ENCODE measurements at regions not wholly inside any gene's neighbourhood (a gene's known extent, or its start where the extent isn't known, plus 50 kb on each side); places are given as distances from the start of the nearest gene placed in this dataset.
A peak's percentile ranks its signal among the peaks of the same experiment; 100 is the strongest.

- H2AFZ ChIP-seq (ENCODE audit: control insufficient read depth, low read depth, low read length): no peak overlapping the region
- H3K4me1 ChIP-seq (ENCODE audit: control insufficient read depth, insufficient read depth, low read length): no peaks in the 10 kb centered on the region
- no peak for ATAC-seq
- no peak for FAIRE-seq
- TF ChIP-seq SREBF1 (IDR thresholded peaks at IDR 0.05; ENCODE audit: low read length) (no peak), E2F8 (IDR thresholded peaks at IDR 0.05; ENCODE audit: low read depth, partially characterized antibody) (no peak)
- RAD21 ChIA-PET (ENCODE audit: unreplicated experiment): interaction anchor here (0.5 to 2.4 kb wide), 18 partner anchors 8 to 762 kb away, joined by 3 to 46 read pairs (median 4); no protein-coding TSS in a partner anchor
- H4K20me1 ChIP-seq (ENCODE audit: control insufficient read depth, insufficient read depth): no peaks in the 10 kb centered on the region
- in situ Hi-C loops (cut with MboI) (no loop called here), intact Hi-C loops (cut with micrococcal nuclease; ENCODE audit: unreplicated experiment) (loop anchor here (1.0 to 2.0 kb wide), 4 partner anchors 27 to 554 kb away; no protein-coding TSS in a partner anchor)
- 10% methylated on average over 1 of the region's 1 CpG for WGBS (ENCODE audit: insufficient coverage, insufficient replicate concordance, low lambda C conversion rate, missing lambda C conversion rate)
- H3K79me2 ChIP-seq (ENCODE audit: control insufficient read depth, insufficient read depth, low read length): no peaks in the 10 kb centered on the region
- no peaks in the 10 kb centered on the region for H3K27me3 ChIP-seq (replicated peaks in 1 of 2; ENCODE audit: control insufficient read depth in 2 of 2, insufficient read depth in 2 of 2, low read length in 1 of 2)
- H3K9me3 ChIP-seq (replicated peaks; ENCODE audit: control insufficient read depth, insufficient read depth, low read length): no peaks in the 10 kb centered on the region; the same call in 2 of the 3 replicates
- CTCF ChIA-PET: interaction anchor here (0.6 to 2.4 kb wide), 32 partner anchors 11 to 592 kb away, joined by 3 to 57 read pairs (median 5); no protein-coding TSS in a partner anchor
- H3K9ac ChIP-seq (ENCODE audit: control insufficient read depth, insufficient read depth, low read length): no peak overlapping the region
- no peaks in the 10 kb centered on the region for H3K36me3 ChIP-seq (ENCODE audit: control insufficient read depth in 2 of 2, insufficient read depth in 2 of 2, low read length in 1 of 2)
- SMC1A ChIA-PET (ENCODE audit: uncharacterized antibody, unreplicated experiment): interaction anchor here (0.6 to 2.4 kb wide), 28 partner anchors 9 to 624 kb away, joined by 3 to 35 read pairs (median 4); no protein-coding TSS in a partner anchor
- no TSS peak for BruUV-seq (replicated peaks)
- no peak overlapping the region for H3K4me3 ChIP-seq
- H3K27ac ChIP-seq (ENCODE audit: control insufficient read depth, insufficient read depth): no peak overlapping the region
- no peak overlapping the region for H3K4me2 ChIP-seq (ENCODE audit: control insufficient read depth, insufficient read depth)
- POLR2A ChIA-PET: no interaction called here
- DNase-seq (ENCODE audit: low read depth, low spot score): no peak
These were observed 133.5 kb upstream of the DAAM1 start for GRCh38 chr14:59055006-59055405.

DNA sequence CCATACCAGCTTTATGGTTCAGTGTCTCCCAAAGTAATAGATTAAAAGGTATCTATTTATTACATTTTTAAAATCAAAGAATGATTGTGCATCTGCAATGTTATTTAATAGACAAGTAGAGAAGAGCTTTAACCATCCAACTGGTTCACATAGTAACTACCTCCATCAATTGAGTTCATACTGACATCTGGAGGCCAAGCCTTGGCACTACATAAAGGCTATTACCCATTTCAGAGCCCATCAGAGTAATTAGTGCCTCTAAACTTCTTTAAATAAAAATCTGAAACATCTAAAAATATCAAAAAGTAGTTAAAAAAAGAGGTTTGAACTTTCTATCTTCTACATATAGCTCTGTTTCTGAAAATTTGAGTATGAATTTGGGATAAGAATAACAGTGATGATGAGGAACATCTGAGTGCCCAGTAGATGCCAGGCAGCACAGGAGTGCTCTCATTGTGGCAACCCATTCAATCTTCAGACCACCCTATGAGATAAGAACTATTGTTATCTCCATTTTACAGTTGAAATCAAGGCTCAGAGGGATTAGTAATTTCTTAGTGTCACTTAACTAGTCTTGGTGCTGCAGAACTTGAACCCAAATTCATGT, 132.9 kb upstream of the DAAM1 start:
- Histone ChIP-seq H3K79me2 (ENCODE audit: control insufficient read depth, insufficient read depth, low read length) (no peaks in the 10 kb centered on the region), H2AFZ (ENCODE audit: control insufficient read depth, low read depth, low read length) (no peak overlapping the region), H4K20me1 (ENCODE audit: control insufficient read depth, insufficient read depth) (no peaks in the 10 kb centered on the region), H3K9me3 (replicated peaks; ENCODE audit: control insufficient read depth, insufficient read depth, low read length) (no peaks in the 10 kb centered on the region; the same call in 2 of the 3 replicates), H3K9ac (ENCODE audit: control insufficient read depth, insufficient read depth, low read length) (no peak overlapping the region), H3K36me3 (ENCODE audit: control insufficient read depth in 2 of 2, insufficient read depth in 2 of 2, low read length in 1 of 2) (no peaks in the 10 kb centered on the region), H3K27me3 (replicated peaks in 1 of 2; ENCODE audit: control insufficient read depth in 2 of 2, insufficient read depth in 2 of 2, low read length in 1 of 2) (no peaks in the 10 kb centered on the region), H3K4me1 (ENCODE audit: control insufficient read depth, insufficient read depth, low read length) (no peaks in the 10 kb centered on the region), H3K4me2 (ENCODE audit: control insufficient read depth, insufficient read depth) (no peak overlapping the region), H3K27ac (ENCODE audit: control insufficient read depth, insufficient read depth) (no peak overlapping the region), H3K4me3 (no peak overlapping the region)
- ChIA-PET RAD21 (ENCODE audit: unreplicated experiment) (interaction anchor here (0.6 to 2.4 kb wide), 19 partner anchors 8 to 559 kb away, joined by 3 to 46 read pairs (median 4); no protein-coding TSS in a partner anchor), SMC1A (ENCODE audit: uncharacterized antibody, unreplicated experiment) (interaction anchor here (0.6 to 2.4 kb wide), 29 partner anchors 10 to 625 kb away, joined by 3 to 35 read pairs (median 4); no protein-coding TSS in a partner anchor), POLR2A (no interaction called here), CTCF (interaction anchor here (0.6 to 2.4 kb wide), 33 partner anchors 10 to 592 kb away, joined by 3 to 57 read pairs (median 5); no protein-coding TSS in a partner anchor)
- in situ Hi-C loops (cut with MboI): no loop called here
- BruUV-seq (replicated peaks): no TSS peak
- peak; percentile 97 for ATAC-seq
- intact Hi-C loops (cut with micrococcal nuclease; ENCODE audit: unreplicated experiment): loop anchor here (1.0 to 2.0 kb wide), 4 partner anchors 27 to 554 kb away; no protein-coding TSS in a partner anchor
- peak; percentile 7 for DNase-seq (ENCODE audit: low read depth, low spot score)
- peak; percentile 89 for FAIRE-seq
- TF ChIP-seq CUX1 (IDR thresholded peaks at IDR 0.05; ENCODE audit: insufficient replicate concordance, low read depth, low read length) (no peak), SMC3 (IDR thresholded peaks at IDR 0.05; ENCODE audit: borderline replicate concordance, low read length) (peak; percentile 95)

Measured in GM12878 (cell line).